Calu3 (cell line): ENCODE measurements at regions not wholly inside any gene's neighbourhood (a gene's known extent, or its start where the extent isn't known, plus 50 kb on each side); places are given as distances from the start of the nearest gene placed in this dataset.

ENCODE experiments used
- BruUV-seq: library from RNA; stranded (reverse); fragments of 400-500 nt; replicated peaks from 2 replicates; lab custom pipeline; 2021; lab: Mats Ljungman, UMichigan
- CTCF ChIA-PET: fragments of 300-600 bp; sonication (Branson Sonifier 250); formaldehyde crosslinking; loops from one replicate; lab custom pipeline; 2022; ENCODE audit warnings: antibody characterized with exemption; lab: Charles Lee
- DNase-seq: peaks from one replicate; pipeline ENCODE4 v3.0.0; 2022
- H3K27ac Mint-ChIP-seq: one replicate; pipeline ENCODE4 v1.8.0; 2022; ENCODE audit warnings: mixed read lengths; ENCODE audit not compliant: unreplicated experiment
- H3K27me3 Mint-ChIP-seq: one replicate; pipeline ENCODE4 v1.8.0; 2022; ENCODE audit warnings: mixed read lengths; ENCODE audit not compliant: unreplicated experiment
- H3K36me3 Mint-ChIP-seq: one replicate; pipeline ENCODE4 v1.8.0; 2022; ENCODE audit warnings: mild to moderate bottlenecking, moderate library complexity, mixed read lengths; ENCODE audit not compliant: insufficient read depth, unreplicated experiment
- H3K4me1 Mint-ChIP-seq: one replicate; pipeline ENCODE4 v1.8.0; 2022; ENCODE audit warnings: mild to moderate bottlenecking, low read depth, mixed read lengths; ENCODE audit not compliant: unreplicated experiment
- H3K4me3 Mint-ChIP-seq: one replicate; pipeline ENCODE4 v1.8.0; 2022; ENCODE audit warnings: mild to moderate bottlenecking, low read depth, moderate library complexity, mixed read lengths; ENCODE audit not compliant: unreplicated experiment
- H3K9me3 Mint-ChIP-seq: one replicate; pipeline ENCODE4 v1.8.0; 2022; ENCODE audit warnings: low read depth, mixed read lengths; ENCODE audit not compliant: unreplicated experiment
- CTCF ChIP-seq: fragments of 200-600 bp; IDR thresholded peaks from one replicate; pipeline ENCODE4 v1.8.0; 2022; ENCODE audit warnings: antibody characterized with exemption; ENCODE audit not compliant: unreplicated experiment
- intact Hi-C: fragments of 100-400 bp; cut with micrococcal nuclease; formaldehyde crosslinking; loops from one replicate; pipeline ENCODE4 v1.10.0; 2022; ENCODE audit not compliant: unreplicated experiment

GRCh38 chr13:67445436-67445835 is 215.3 kb upstream of the PCDH9 start:
- DNase-seq = no peak
- no peak overlapping the region for H3K27ac Mint-ChIP-seq
- CTCF ChIA-PET = no interaction called here
- H3K9me3 Mint-ChIP-seq = no peaks in the 10 kb centered on the region
- H3K4me1 Mint-ChIP-seq = no peaks in the 10 kb centered on the region
- intact Hi-C loops = no loop called here
- H3K36me3 Mint-ChIP-seq = no peaks in the 10 kb centered on the region
- H3K27me3 Mint-ChIP-seq = no peaks in the 10 kb centered on the region
- BruUV-seq = no TSS peak
- TF ChIP-seq CTCF = no peak
- H3K4me3 Mint-ChIP-seq = no peak overlapping the region

- BruUV-seq = no TSS peak
- no peaks in the 10 kb centered on the region for H3K27me3 Mint-ChIP-seq
- no peak overlapping the region for H3K27ac Mint-ChIP-seq
- H3K4me3 Mint-ChIP-seq = no peak overlapping the region
- no peaks in the 10 kb centered on the region for H3K36me3 Mint-ChIP-seq
- CTCF ChIA-PET = no interaction called here
- DNase-seq = no peak
- intact Hi-C loops = no loop called here
- no peaks in the 10 kb centered on the region for H3K4me1 Mint-ChIP-seq
- TF ChIP-seq CTCF = no peak
- no peaks in the 10 kb centered on the region for H3K9me3 Mint-ChIP-seq
Measured at GRCh38 chr13:67443923-67444322, 213.8 kb upstream of the PCDH9 start.

- Mint-ChIP-seq H3K27me3 (no peaks in the 10 kb centered on the region), H3K36me3 (no peaks in the 10 kb centered on the region)
- intact Hi-C loops = no loop called here
Measured at GRCh38 chr13:67440236-67440975, 210.3 kb upstream of the PCDH9 start.

GRCh38 chr13:67439365-67439764 is 209.2 kb upstream of the PCDH9 start:
- H3K9me3 Mint-ChIP-seq = no peaks in the 10 kb centered on the region
- TF ChIP-seq CTCF = no peak
- DNase-seq = no peak
- intact Hi-C loops = no loop called here
- H3K27ac Mint-ChIP-seq = no peak overlapping the region
- no peaks in the 10 kb centered on the region for H3K27me3 Mint-ChIP-seq
- H3K4me1 Mint-ChIP-seq = no peaks in the 10 kb centered on the region
- no peak overlapping the region for H3K4me3 Mint-ChIP-seq
- no TSS peak for BruUV-seq
- H3K36me3 Mint-ChIP-seq = no peaks in the 10 kb centered on the region
- CTCF ChIA-PET = no interaction called here

More at GRCh38 chr13:67440236-67440975, 210.3 kb upstream of the PCDH9 start:
- H3K4me3 Mint-ChIP-seq = no peak overlapping the region
- no peak for DNase-seq
- no peak overlapping the region for H3K27ac Mint-ChIP-seq
- no peak for TF ChIP-seq CTCF
- CTCF ChIA-PET = no interaction called here
- H3K4me1 Mint-ChIP-seq = no peaks in the 10 kb centered on the region
- no TSS peak for BruUV-seq
- H3K9me3 Mint-ChIP-seq = no peaks in the 10 kb centered on the region
